Kidney capillary endothelial cell (primary cell): ENCODE measurements at regions not wholly inside any gene's neighbourhood (a gene's known extent, or its start where the extent isn't known, plus 50 kb on each side); places are given as distances from the start of the nearest gene placed in this dataset.

Experiments
- DNase-seq: peaks from one replicate; pipeline ENCODE4 v3.0.0-alpha.2; 2018; ENCODE audit warnings: low spot score

GRCh38 chr6:169046483-169047192 is 207.0 kb downstream of the THBS2 start:
- DNase-seq, result no peak

- no peak for DNase-seq
These were observed 207.6 kb downstream of the THBS2 start for GRCh38 chr6:169046021-169046420.

DNA sequence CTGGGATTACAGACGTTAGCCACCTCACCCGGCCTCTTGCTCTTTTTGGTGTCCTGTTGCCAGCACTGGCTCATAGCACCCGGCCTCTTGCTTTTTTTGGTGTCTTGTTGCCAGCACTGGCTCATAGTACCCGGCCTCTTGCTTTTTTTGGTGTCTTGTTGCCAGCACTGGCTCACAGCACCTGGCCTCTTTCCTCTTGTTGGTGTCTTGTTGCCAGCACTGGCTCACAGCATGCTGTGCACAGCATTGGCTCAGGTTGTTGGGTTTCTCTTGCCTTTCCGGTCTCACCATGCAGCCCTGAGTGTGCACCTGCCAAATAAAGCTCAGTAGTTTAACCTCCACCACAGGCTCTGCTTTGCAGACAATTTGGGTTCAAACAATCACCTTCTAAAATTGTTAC is 208.2 kb downstream of the THBS2 start:
- DNase-seq, result no peak

DNA sequence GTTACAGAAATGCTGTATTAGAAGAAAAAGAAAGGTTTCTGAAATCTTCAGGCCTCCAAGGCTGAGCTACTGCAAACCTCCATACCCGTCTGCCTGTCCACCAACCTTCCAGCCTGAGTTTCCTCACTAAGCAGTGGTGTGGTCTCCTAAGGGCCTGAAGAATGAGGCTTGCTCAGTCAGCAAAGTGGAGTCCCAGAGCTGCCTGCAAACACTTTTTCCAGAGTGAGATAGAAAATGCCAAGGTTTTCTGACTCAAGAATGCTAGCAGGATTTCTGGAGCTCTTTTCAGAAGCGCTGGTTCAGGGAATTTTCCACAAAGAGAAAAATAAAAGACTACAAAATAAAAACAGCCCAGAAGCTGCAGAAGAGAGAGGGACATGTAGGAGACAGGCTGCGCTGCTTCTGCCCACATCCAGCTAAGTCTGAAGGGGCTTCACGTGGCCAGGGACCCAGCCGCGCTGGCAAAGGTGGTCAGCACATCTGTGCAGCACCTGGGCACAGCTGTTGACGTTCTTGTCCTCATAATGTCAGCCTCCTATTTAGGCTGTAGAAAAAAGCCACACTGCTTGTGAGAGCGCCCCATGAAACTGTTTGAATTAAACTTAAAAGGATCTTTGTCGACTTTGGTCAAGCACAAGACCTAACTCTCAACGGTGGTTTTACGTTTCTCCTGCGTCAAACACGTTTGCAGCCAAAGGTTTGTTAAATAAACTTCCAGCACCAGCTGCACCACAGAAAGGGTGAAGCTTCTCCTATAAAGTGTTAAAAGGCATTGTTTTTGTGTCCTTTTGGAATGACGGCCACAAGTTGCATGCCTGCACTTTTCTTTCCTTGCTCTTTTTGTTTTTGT is 209.0 kb downstream of the THBS2 start:
- no peak for DNase-seq

DNA sequence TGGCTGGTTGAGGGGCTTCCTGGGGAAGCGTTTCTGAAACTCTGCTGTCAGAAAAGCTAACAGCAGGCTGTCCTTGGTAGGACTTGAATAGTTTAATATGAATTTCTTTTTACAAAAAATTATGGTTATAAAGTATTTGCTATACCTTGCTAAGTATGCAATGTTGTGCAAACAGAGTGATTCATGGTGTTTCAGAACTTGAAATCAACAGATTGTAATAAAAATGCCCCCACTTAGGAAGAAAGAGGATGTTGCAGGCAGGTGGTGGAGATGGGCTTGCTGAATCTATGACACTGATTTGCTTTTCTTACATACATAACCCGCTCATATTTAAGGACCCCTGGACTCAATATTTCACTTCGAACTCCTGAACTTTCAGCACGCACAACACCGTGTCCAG is 211.6 kb downstream of the THBS2 start:
- no peak for DNase-seq

- DNase-seq, result no peak
These were observed 212.6 kb downstream of the THBS2 start for GRCh38 chr6:169041078-169041477.

DNA sequence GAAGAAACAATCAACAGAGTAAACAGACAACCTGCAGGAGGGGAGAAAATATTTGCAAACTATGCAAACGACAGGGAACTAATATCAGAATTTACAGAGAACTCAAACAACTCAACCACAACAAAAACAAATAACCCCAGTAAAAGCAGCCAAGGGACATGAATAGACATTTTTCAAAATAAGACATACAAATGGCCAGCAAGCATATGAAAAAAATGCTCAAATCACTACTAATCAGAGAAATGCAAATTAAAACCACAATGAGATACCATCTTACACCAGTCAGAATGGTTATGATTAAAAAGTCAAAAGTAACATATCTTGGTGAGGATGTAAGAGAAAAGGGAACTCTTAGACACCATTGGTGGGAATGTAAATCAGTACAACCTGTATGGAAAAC is 215.0 kb downstream of the THBS2 start:
- no peak for DNase-seq

DNA sequence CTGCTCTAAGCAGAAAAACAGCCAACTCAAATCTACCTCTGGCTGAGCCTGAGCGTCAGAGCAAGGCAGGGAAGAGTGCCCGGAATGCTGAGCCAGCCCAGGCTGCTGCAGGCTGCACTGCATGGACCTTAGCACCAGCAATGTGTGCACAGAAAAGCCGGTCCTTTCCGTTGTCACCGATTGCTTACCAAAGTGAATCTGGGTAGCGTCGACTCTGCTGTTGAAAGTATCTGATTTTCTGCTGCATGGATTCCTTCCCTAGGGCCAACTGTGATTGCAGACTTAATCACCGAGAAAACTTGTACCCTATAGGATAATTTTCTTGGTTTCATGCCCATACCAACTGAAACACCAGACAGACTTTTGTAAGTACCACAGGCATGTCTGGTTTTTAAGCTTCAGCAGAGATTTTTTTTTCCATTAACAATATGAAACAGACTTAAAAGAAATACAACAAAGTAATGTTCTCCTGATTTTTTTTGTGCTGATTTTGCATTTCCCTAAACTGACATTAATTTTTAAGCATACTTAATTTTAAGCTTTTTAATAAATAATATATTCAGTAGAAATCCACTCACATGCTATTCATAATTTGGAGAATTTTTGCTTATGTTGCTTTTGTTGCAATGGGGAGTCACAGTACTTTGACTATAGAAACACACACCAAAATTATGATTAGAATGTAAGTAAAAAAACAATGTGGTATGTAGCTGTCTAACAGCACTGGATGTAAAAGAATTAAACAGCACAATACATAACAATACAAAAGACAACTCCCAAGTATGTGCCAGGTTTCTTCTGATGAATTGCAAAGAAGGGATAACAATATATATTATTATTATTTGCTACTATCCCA is 218.0 kb downstream of the THBS2 start:
- no peak for DNase-seq

DNA sequence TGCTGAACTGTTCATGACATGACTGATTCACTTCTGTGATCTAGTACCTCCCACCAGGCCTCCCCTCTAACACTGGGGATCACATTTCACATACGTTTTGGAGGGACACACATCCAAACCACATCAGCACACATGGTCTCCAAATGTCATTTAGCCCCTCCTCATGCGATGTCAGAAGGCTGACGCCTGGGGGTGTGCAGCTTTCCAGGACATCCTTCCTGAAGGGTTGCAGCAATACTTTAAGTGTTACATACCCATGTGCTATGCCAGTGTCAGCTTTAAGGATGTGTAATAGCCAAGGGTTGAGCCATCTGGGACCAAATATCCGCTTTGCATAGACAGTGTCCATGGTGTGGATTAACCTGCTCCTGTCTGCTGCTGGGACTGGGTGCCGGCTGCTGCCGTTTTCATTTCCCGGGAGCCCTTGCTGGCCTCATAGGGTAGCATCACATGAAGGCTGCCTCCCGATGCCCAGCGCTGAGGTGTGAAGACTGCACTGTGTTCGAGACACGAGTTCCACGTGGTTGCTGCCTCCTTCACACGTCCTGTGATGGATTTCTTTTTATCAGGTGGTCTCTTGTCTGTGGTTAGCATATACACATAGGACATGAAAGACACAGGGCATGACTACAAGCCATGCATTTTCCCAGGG is 219.0 kb downstream of the THBS2 start:
- no peak for DNase-seq

GRCh38 chr6:169029861-169030260 is 223.8 kb downstream of the THBS2 start:
- no peak for DNase-seq

DNA sequence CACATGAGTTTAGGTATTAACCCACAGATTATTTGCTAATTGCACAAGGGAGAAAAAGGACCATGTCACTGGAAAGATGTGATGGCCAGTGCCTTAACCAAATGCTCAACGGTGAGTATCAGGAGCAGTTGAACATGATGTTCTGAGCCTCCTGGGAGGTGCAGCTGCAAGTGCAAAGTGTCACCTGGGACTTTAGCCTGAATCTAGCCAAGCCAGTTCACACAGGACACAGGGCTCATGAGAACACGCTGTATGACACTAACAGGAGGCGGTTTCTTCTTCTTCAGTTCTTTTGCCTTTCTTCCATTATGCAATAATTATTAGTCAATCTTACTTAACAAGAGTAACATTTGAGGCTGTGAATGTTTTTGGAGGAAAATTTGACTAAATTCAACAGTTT is 225.3 kb downstream of the THBS2 start:
- DNase-seq, result no peak

GRCh38 chr6:169026175-169026574 is 227.5 kb downstream of the THBS2 start:
- no peak for DNase-seq

GRCh38 chr6:169024047-169024660 is 229.5 kb downstream of the THBS2 start:
- DNase-seq, result no peak

DNA sequence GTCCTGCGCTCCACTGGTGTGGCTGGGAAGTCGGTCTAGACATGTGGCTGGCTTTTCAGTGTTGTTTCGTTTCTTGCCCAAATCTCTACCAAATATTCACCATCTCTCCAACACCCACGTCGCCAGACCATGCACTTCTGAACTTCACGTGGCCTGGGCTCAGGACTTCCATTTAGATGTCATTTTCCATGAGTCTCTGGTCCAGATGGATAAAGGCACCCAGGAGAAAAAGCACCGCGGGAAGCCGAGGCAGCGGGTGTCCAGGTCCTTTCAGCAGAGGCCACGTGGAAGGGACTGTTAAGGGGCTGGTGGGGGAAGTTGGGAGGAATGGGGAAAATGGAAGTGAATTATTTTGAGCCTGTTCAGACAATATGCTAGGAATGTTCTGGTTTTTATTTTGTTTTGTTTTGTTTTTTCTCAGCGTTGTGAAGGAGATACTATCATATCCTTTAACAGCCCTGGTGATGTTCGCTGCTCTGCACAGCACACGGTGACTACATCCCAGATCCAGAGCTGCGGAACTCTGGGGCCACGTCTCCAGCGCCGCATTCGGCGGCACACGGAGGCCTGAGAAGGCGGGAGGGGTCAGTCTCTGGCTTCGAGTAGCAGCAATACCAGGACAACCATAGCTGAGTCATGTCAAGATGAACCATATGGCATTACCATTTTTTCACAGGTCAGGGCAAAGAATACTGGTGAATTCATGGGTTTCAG is 230.3 kb downstream of the THBS2 start:
- no peak for DNase-seq

DNA sequence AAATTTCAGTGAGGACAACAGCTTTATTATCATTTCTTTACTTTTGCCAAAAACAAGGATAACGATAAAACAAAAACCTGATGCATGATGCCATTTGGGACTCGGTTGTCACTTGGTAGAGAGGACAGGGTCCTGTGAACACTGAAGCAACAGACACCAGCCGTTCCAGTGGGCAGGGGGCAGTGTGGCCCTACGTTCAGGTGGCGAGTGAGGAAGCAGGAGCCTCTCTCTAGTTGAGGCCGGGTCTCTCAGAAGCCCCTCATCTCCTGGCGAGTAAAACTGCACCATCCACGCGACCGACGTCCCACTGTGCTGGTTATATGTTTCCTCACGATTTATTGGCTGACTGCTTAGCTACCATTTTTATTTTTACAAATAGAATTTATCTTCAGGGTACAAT is 231.6 kb downstream of the THBS2 start:
- DNase-seq, result no peak

DNA sequence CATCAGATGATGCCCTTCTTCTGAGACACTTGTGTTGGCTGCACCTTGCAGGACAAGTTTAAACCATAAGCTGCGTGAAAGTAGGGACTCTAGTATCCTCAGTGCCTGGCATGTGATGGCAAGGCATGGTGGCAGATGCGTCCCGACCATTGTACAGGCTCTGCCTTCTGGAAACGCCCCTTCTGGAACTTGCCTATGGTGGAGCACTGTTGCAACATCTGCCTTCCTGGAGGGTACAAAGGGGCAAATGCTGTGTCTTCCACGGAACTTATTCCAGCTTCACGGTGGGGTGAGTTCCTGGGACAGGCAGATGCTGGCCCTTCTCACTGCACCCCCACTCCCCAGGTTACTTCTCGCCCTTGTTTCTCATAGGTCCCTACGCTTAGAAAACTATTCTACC is 232.8 kb downstream of the THBS2 start:
- no peak for DNase-seq

GRCh38 chr6:169019727-169020491 is 233.7 kb downstream of the THBS2 start:
- no peak for DNase-seq

- DNase-seq, result no peak
These were observed 234.5 kb downstream of the THBS2 start for GRCh38 chr6:169019111-169019510.

- DNase-seq, result no peak
These were observed 236.9 kb downstream of the THBS2 start for GRCh38 chr6:169016758-169017157.
